Activated CD8-positive, alpha-beta memory T cell treated with anti-CD3 and anti-CD28 coated beads, Interleukin-2, amount 50 U/mL, for 48 hours (primary cell): ENCODE measurements at regions not wholly inside any gene's neighbourhood (a gene's known extent, or its start where the extent isn't known, plus 50 kb on each side); places are given as distances from the start of the nearest gene placed in this dataset.
"Not testable (repeated sequence)": the region's sequence is repeated elsewhere in the genome, so short reads cannot be mapped to it uniquely, and the experiment has no call there.

Experiments
- DNase-seq: peaks from one replicate; pipeline ENCODE4 v3.0.0-alpha.2; 2020

DNA sequence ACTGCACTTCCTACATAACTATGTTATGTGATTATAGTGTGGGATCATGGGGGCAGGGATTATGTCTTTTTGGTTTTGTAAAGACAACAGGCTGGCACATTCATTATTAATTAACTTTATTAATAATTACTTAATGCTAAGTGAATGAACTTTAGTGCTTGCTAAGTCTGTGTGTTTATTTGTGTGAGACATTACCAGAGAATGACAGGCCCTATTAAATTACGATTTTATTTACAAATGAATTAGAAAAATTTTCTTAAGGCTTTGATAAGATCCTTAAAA lies 100.9 kb downstream of the CD83 start:
- no peak for DNase-seq

GRCh38 chr6:14221564-14222279 lies 104.2 kb downstream of the CD83 start:
- peak; percentile 15 for DNase-seq

DNA sequence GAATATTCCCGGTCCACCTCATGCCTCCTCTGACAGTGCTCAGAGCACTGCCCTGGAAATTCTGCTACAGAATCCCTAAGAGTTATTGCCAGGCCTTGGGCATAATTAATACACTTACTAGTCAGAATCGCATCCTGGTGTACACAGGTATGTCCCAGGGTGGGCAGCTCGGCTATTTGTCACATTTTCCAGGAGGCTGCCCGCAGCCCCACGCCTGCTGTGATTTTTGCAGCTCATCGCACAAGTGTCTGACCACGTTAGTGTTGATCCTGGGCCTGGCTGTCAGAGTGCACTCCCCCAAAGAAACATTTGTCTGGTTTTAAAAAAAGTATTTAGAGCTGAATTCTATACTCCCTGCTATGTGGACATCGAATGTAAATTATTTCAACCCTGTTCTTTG lies 105.4 kb downstream of the CD83 start:
- no peak for DNase-seq

DNA sequence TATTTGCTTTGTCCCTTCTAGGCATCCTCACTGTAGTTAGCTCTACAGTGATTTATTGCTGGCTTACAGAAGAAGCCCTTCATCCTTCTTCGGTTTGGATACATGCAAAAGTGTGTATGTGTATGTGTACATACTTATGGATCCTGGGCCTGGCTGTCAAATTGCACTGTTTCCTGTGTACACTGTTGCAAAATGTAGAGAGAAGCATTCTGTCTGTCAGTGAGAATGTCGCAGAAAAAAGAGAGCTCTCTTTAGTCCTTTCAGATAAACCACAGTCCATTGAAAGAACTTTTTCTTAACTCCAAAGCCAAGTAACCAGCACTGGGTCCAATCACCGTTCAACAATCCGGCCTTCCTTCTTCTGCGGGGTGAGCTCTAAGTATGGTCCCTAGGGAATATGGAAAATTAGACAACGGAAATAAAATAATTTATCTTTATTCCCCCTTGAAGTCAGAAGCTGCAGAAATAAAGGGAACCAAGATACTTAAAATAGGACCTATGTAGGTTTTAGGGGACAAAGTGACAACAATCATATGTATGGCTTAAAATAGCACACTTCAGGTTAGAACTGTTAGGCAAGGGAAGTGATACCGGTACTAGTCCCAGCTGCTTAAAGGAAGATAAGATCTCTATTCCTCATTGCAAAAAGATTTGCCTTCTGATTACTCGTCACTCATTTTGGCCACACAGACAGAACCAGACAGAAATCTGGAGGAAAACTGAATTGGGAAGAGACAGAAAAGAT lies 107.0 kb downstream of the CD83 start:
- DNase-seq: no peak

DNA sequence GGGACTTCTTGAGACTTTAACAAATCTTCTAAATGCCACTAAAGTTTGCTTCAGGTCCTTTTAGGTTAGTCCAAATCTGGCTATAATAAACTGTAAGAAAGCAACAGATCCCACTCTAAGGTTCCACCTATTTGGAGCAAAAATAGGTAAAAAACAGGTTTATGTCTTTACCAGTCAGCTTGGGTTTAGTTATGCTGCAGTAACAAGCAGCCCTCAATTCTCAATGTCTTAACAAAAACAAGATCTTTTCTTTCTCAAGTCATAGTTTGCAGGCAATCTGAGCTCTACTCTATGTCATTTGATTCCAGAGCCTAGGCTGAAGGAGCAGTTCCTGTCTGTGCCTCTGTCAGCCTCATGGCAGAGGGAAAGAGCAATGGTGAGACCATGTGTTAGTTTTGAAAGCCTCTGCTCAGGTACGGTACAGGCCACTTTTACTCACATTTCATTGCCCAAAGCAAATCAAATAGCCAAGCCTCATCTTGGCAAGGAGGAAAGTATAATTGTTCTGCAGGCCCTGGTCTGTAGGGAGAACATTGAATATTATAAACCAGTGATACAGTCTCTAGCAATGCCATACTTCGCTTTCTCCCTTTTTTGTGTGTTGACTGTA lies 108.6 kb downstream of the CD83 start:
- no peak for DNase-seq

- peak; percentile 60 for DNase-seq
These were observed 111.0 kb downstream of the CD83 start for GRCh38 chr6:14228571-14228970.

DNA sequence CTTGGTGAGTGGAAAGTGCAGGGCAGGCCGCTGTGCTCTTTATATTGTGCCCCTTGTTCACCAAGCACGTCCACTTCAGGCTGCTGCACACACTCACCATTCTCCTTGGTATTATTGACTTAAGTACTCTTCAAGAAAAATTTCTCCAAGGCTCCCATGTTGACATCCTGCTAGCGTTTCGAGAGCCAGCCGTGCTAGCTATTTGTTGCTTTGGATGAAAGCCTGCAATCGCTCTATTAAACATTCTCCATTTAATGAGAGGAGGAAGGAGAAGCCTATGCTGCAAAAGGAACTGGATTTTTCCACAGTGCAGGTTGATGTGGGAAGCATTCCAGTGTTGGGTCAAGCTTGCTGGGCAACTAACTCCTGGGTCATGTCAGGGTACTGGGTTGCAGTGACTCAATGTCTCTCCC lies 113.5 kb downstream of the CD83 start:
- DNase-seq: no peak

DNA sequence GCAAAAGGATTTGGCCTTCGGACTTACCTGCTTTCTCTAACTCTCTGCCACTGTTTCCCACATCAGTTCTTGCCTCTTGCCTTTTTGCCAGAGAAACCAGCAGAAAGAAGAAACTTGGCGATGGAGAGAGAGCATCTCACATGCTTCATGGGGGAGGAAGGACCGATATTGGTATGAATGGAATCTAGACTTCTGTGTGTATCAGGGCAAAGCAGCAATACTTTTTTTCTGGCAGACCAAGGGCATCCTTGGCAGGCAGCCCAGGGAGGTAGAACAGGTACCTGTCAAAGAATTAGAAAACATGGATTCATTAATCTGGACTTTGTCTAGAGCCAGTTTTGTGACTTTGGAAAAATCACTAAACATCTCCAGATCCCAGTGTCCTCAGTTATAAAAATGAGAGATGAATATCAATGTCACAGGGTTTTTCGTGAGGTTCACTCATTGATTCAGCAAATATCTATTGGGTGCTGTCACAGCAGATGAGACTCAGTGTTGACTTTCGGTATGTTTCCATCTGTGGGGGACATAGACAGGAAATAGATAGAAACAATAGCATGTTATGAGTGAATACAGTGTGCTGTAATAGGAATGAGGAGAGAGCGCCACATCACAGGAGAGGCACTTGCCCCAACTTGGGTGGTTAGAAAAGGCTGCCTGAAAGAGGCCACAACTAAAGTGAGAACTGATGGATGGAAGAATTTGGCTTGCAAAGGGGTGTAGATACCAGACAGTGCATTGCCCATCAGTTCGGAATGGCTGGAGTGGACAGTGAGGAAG lies 114.1 kb downstream of the CD83 start:
- DNase-seq: no peak

DNA sequence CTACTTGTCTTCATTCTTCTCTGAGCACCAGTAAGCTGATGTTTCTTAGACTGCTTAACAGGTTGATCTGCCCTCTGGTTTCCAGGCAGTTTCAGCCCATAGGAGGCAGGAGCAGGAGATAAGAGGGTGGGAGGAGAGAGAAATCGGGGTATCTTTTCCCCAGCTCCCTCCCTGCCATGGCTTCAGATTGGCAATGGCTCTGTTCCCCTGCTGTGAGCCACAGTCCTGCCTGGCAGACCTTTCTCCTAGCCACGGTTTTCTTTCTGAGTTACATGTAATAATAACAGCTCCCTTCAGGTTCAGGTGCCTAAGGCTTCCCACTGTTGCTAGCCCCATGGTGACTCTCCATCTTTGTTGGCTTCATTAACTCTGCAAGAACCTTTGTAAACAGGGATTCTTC lies 115.3 kb downstream of the CD83 start:
- no peak for DNase-seq

DNA sequence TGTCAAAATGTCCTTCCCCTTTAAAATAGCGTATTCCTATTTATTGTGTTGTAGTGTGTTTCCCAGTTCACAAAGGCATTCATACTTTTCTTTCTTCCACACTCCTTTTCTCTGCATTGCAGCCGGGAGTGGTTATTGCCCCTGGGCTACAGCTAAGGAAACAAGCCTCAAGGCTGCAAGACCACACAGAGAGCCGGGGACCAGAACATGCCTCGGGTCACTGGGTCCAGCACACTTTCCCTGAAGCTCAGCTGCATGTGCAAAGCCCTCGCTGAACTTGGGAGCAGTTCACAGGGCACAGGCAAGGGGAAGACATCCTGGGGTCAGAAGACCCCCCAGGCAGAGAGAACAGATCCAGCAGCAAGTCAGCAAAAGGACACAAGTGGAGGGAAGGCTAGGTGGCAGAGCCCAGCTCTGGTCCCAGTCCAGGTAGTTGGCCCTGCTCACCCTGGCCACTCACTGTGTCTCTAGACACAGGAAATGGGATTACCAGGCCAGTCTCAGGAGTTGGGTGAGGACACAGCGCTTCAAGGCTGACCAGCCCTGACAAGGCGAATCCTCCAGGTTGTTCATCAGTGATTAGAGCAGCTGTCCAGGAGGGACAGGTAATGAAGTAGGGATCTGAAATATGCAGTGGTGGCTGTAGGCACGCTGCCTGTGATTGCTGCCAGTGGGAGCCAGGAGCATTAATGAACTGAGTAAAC lies 118.2 kb downstream of the CD83 start:
- no peak for DNase-seq

DNA sequence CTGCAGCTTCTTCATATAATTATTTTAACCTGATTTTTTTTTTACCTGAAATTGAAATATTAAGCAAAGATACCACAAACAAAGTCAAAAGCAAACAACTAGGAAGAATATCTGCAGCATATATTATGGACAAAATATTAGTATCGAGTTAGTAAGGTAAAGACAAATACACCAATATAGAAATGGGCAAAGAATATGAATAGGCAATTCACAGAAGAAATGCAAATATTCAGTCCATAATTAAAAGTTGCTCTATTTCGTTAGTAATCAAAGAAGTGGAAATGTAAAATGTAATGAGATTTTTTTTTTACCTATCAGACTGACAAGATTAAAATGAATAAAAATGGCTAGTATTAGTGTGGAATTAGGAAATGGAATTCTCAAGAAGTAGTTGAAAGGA lies 121.5 kb downstream of the CD83 start:
- DNase-seq: no peak

DNA sequence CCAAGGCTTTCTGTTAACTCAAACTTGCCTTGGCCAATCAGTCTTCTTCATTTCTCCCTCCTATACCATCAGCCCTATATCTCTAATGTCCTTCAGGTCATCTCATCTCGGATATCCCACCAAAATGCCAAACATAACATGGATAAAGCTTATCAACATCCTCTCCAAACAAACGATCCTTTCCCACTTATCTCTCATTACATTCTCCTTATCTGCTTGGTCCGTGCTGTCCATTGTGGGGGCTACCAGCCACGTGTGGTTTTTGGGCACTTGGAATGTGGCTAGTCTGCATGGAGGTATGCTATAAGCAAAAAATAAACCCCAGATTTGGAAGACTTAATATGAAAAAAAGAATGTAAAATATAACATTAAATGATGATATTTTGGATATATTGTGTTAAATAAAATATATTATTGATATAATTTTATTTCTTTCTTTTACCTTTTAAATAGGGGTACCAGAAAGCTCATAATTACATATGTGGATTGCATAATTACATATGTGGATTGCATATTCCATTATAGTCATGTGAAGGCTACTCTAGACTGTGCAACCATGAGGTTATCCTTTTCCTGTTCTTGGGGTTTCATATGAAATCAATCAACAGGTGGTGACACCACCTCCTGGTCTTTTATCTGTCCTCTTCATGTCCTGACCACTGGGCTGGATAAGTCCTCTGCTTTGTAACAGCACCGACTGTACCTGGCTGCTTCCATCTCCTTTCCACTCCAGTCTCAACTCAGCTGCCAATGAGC lies 123.0 kb downstream of the CD83 start:
- no peak for DNase-seq

DNA sequence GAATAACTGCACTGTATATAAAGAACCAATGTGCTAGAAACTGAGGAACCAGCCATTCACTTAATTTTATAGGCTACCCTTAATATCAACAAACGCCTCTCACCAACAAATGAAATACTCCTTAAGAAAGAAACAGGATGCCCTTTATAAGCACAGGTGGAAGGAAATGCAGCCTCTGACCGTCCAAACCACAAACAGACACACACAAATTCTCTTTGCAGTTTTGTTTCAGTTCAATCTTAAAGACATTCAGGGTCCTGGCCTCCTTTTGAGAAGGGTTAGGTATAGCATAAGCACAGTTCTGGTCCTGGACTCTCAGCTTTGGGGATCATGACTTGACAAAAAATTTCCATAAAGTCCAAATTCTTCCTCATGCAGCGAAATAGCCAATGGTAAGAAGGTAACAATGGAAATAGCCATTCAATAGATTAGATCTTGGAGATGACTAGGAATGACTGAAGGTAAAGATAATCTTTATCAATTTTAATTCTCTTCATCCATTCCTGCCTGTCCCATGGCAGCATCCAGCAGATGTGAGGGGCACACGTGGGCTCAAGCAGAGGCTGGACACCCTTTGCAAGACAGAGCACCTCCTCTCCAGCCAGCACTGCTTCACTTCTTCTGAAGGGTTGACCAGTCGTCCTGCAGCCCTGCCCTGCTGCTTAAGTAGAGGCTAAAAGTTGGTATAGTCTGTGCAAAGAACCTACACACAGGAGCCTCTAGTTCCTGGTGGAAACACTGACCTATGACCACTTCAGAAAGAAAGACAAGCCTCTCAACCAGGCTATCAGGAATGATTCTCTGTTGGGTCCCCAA lies 123.9 kb downstream of the CD83 start:
- DNase-seq: no peak

- DNase-seq: not testable (repeated sequence)
These were observed 125.3 kb downstream of the CD83 start for GRCh38 chr6:14242912-14243311.

DNA sequence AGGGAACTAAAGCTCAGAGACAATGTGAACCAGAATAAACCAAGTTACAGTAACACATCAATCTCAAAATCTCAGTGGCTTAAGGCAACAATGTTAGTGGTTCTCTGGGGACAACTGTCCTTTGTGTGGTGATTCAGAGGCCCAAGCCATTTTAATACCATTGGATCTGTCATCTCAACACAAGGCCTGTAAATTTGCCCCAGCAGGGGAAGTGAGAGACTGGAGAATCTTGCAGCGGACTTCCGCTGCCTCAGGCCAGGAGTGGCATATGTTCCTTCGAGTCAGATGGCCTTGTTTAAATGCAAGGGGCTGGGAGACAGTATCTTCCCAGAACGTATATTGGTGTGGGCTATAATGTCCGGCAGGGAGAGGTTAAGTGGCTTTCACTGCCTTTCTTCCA lies 126.0 kb downstream of the CD83 start:
- no peak for DNase-seq

DNA sequence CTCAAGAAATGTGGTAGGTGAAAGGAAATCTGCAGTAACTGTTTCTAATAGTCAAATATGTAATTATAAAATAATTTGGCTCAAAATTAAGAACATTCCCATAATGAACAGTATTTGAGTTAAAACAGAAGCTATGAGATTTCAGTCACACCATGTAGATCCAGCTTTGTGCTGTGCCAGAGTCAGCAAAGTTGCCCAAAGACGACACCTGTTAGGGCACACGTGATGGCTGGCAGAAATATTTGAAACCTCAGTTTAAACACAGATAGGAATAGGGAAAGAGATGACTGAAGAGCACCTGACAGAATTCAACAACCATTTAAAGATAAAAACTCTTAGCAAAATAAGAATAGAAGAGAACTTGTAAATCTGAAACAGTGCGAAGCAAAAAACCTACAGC lies 129.3 kb downstream of the CD83 start:
- DNase-seq: no peak

- DNase-seq: no peak
These were observed 133.0 kb downstream of the CD83 start for GRCh38 chr6:14250573-14250972.

DNA sequence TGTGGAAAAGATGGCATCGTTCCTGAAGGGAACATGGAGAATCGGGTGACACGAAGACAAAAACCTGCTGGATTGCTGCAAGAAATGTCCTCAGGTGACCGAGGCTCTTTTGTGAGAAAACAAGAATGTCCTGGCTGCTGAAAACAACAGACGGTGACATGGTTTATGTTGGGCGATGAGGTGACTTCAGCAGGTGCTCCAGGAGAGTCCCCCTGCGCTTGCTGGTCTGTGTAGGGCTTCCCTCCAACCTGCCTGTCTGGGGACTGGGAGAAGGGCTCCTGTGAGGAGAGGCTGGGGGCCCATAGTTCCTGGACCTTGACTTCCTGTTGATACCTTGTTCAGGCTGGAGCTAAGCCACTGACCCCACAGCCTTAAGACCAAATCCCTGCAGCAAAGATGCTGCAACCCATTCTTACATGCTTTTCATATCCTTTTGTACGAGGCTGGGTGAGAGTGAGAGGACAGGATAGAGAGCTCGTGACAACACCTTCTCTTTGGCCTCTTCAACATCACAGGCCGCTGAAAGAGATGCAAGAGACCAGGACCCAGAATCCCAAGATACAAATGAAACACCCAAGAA lies 134.8 kb downstream of the CD83 start:
- no peak for DNase-seq

DNA sequence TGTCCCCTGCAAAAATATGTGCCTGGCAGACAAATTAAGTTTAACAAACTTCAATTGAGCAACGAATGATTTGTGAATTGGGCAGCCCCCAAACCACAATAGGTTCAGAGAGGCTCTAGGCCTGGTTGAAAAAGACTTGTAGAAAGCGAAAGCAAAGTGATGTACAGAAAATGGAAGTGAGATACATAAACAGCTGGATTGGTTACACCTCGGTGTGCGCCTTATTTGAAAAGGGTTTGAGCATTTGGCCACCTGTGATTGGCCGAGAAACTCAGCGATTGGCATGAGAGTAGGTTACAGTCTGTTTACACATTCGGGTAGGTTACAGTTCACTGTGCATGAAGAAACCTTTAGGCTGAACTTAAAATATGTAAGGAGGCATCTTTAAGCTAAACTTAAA lies 136.9 kb downstream of the CD83 start:
- DNase-seq: no peak

GRCh38 chr6:14255916-14256315 lies 138.3 kb downstream of the CD83 start:
- DNase-seq: no peak

GRCh38 chr6:14258117-14258516 lies 140.5 kb downstream of the CD83 start:
- no peak for DNase-seq
